ENCODE measurements at regions not wholly inside any gene's neighbourhood (a gene's known extent, or its start where the extent isn't known, plus 50 kb on each side); places are given as distances from the start of the nearest gene placed in this dataset.

DNA sequence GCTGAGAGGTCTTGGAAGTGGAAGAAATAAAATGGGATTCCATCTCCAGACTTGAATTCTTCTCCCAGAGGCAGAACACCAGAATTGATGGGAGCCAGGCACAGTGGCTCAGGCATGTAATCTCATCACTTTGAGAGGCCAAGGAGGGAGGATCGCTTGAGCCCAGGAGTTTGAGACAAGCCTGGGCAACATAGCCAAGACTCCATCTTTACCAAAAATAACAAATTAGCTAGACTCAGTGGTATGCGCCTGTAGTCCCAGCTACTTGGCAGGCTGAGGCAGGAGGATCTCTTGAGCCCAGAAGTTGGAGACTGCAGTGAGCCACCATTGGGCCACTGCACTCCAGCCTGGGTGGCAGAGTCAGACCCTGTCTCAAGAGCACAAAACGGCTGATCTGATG lies 144.3 kb downstream of the C1D start:
- TF ChIP-seq POLR2AphosphoS5 (IDR thresholded peaks at IDR 0.05) (no peak), EP300 (IDR thresholded peaks at IDR 0.05) (no peak), POLR2A (IDR thresholded peaks at IDR 0.05; ENCODE audit: low read depth) (no peak)
- TF ChIP-seq, protein P1, sequence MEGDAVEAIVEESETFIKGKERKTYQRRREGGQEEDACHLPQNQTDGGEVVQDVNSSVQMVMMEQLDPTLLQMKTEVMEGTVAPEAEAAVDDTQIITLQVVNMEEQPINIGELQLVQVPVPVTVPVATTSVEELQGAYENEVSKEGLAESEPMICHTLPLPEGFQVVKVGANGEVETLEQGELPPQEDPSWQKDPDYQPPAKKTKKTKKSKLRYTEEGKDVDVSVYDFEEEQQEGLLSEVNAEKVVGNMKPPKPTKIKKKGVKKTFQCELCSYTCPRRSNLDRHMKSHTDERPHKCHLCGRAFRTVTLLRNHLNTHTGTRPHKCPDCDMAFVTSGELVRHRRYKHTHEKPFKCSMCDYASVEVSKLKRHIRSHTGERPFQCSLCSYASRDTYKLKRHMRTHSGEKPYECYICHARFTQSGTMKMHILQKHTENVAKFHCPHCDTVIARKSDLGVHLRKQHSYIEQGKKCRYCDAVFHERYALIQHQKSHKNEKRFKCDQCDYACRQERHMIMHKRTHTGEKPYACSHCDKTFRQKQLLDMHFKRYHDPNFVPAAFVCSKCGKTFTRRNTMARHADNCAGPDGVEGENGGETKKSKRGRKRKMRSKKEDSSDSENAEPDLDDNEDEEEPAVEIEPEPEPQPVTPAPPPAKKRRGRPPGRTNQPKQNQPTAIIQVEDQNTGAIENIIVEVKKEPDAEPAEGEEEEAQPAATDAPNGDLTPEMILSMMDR (IDR thresholded peaks at IDR 0.05) = no peak
- peaks cover 0 to 4% (median 0%) of the 10 kb centered on the region in 4 donors for H3K4me1 ChIP-seq
- no peaks in the 10 kb centered on the region for H3K36me3 ChIP-seq
- no peak for DNase-seq (ENCODE audit: extremely low spot score)
- H3K4me3 ChIP-seq = no peak overlapping the region
- H3K27me3 ChIP-seq = no peaks in the 10 kb centered on the region
- no peaks in the 10 kb centered on the region for H3K9me3 ChIP-seq
- intact Hi-C loops (cut with DNase I) = no loop called here
- 85% methylated on average over 3 of the region's 3 CpGs for WGBS
- no peak overlapping the region for H3K27ac ChIP-seq (replicated peaks in 1 of 4)

GRCh38 chr2:67919490-67919889 lies 143.3 kb downstream of the C1D start:
- Histone ChIP-seq H3K4me3 (no peak overlapping the region), H3K27me3 (no peaks in the 10 kb centered on the region), H3K9me3 (no peaks in the 10 kb centered on the region), H3K4me1 (peaks cover 0 to 4% (median 0%) of the 10 kb centered on the region in 4 donors), H3K36me3 (no peaks in the 10 kb centered on the region), H3K27ac (replicated peaks in 1 of 4) (no peak overlapping the region)
- no peak for DNase-seq (ENCODE audit: extremely low spot score)
- no peak for TF ChIP-seq POLR2A (IDR thresholded peaks at IDR 0.05; ENCODE audit: low read depth)
- TF ChIP-seq, protein P1 (IDR thresholded peaks at IDR 0.05) = no peak
- WGBS = 88% methylated on average over 1 of the region's 1 CpG
- intact Hi-C loops (cut with DNase I) = no loop called here

DNA sequence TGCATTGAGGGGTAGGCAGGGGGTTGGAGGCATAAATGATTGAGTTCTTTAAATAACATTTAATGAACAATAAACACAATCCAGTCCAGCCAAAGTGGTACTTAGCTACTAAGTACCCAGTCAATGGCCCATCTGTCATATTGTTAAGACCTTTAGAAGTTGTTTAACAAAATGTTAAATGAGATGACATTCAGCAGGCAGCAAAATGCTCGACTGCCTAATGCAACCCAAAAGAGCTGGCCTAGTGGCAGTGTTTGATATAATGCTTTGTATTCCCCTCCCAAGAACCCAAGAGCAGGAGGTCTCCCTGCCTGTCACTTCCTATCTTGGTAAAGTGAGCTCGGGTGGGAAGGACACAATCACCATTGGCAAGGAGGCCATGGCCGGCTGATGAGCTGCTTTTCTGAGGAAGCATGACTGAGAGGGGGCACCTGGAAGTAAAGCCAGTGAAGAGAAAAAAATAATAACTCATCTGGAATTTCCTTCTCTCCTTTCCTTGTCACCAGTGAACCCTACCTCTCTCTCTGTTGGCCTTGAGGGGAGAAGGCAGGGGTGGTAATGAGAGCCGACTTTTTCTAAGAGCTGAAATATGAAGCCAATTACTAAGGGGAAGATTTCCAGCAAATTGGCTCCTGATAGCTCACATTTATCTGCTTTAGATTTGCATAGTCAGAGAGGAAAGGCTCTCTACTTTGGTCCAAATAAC lies 140.6 kb downstream of the C1D start:
- Histone ChIP-seq H3K27ac (replicated peaks in 1 of 4) (no peak overlapping the region), H3K9me3 (no peaks in the 10 kb centered on the region), H3K27me3 (no peaks in the 10 kb centered on the region), H3K4me3 (no peak overlapping the region), H3K4me1 (peaks cover 0 to 4% (median 0%) of the 10 kb centered on the region in 4 donors), H3K36me3 (no peaks in the 10 kb centered on the region)
- no peak for TF ChIP-seq EP300 (IDR thresholded peaks at IDR 0.05)
- TF ChIP-seq POLR2A (IDR thresholded peaks at IDR 0.05; ENCODE audit: low read depth) = no peak
- no peak for TF ChIP-seq POLR2AphosphoS5 (IDR thresholded peaks at IDR 0.05)
- TF ChIP-seq, protein P1 (IDR thresholded peaks at IDR 0.05) = no peak
- 54% methylated on average over 4 of the region's 4 CpGs for WGBS
- intact Hi-C loops (cut with DNase I) = no loop called here
- DNase-seq (ENCODE audit: extremely low spot score) = no peak

DNA sequence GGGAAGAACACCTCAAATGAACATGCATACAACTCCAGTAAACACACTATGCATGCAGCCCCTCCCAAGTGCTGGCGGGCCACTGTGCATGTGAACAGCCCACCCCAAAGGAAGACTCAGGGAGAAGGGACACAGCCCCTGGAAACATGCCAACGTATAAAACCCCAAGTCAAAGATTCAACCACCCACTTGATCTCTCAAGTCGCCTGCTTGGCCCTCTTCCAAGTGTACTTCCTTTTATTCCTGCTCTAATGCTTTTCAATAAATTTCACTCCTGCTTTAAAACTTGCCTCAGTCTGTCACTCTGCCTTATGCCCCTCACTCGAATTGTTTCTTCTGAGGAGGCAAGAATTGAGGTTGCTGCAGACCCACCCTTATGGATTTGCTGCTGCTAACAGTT lies 139.1 kb downstream of the C1D start:
- intact Hi-C loops (cut with DNase I) = no loop called here
- TF ChIP-seq POLR2A (IDR thresholded peaks at IDR 0.05; ENCODE audit: low read depth) (no peak), POLR2AphosphoS5 (IDR thresholded peaks at IDR 0.05) (no peak), EP300 (IDR thresholded peaks at IDR 0.05) (no peak)
- TF ChIP-seq, protein P1 (IDR thresholded peaks at IDR 0.05) = no peak
- no peak for DNase-seq (ENCODE audit: extremely low spot score)
- H3K4me3 ChIP-seq = no peak overlapping the region
- H3K9me3 ChIP-seq = no peaks in the 10 kb centered on the region
- WGBS = 40% methylated on average over 4 of the region's 4 CpGs
- no peak overlapping the region for H3K27ac ChIP-seq (replicated peaks in 1 of 4)
- no peaks in the 10 kb centered on the region for H3K36me3 ChIP-seq
- H3K4me1 ChIP-seq = no peaks in the 10 kb centered on the region
- no peaks in the 10 kb centered on the region for H3K27me3 ChIP-seq

GRCh38 chr2:67927501-67927900 lies 135.3 kb downstream of the C1D start:
- Histone ChIP-seq H3K4me3 (no peak overlapping the region), H3K9me3 (no peaks in the 10 kb centered on the region), H3K4me1 (no peaks in the 10 kb centered on the region), H3K27ac (replicated peaks in 1 of 4) (no peak overlapping the region), H3K27me3 (no peaks in the 10 kb centered on the region), H3K36me3 (no peaks in the 10 kb centered on the region)
- TF ChIP-seq, protein P1 (IDR thresholded peaks at IDR 0.05) = no peak
- TF ChIP-seq POLR2AphosphoS5 (IDR thresholded peaks at IDR 0.05) (no peak), EP300 (IDR thresholded peaks at IDR 0.05) (no peak), POLR2A (IDR thresholded peaks at IDR 0.05; ENCODE audit: low read depth) (no peak)
- intact Hi-C loops (cut with DNase I) = no loop called here
- DNase-seq (ENCODE audit: extremely low spot score) = no peak
- 92% methylated on average over 2 of the region's 3 CpGs for WGBS
